Prostate gland (tissue), 2 donors: ENCODE measurements at regions not wholly inside any gene's neighbourhood (a gene's known extent, or its start where the extent isn't known, plus 50 kb on each side); places are given as distances from the start of the nearest gene placed in this dataset.

Source experiments
- POLR2AphosphoS5 ChIP-seq: sonication (generic); formaldehyde crosslinking; IDR thresholded peaks from one replicate; pipeline ENCODE4 v1.6.1; 2017; ENCODE audit warnings: antibody characterized with exemption
- TF ChIP-seq, protein P1 (sequence below), 4 experiments: fragments of 200-600 bp in 2 of 4; fragments of 450-650 bp in 2 of 4; sonication (generic) in 2 of 4; IDR thresholded peaks; 1 replicate in 3 of 4; 2 replicates in 1 of 4; pipeline ENCODE4 v1.5.1; 2016 to 2019; ENCODE audit warnings: antibody characterized with exemption in 4 of 4, mild to moderate bottlenecking in 2 of 4, moderate library complexity in 2 of 4

GRCh38 chr9:129266536-129266935, 88.5 kb upstream of the IER5L start:
- TF ChIP-seq, protein P1, sequence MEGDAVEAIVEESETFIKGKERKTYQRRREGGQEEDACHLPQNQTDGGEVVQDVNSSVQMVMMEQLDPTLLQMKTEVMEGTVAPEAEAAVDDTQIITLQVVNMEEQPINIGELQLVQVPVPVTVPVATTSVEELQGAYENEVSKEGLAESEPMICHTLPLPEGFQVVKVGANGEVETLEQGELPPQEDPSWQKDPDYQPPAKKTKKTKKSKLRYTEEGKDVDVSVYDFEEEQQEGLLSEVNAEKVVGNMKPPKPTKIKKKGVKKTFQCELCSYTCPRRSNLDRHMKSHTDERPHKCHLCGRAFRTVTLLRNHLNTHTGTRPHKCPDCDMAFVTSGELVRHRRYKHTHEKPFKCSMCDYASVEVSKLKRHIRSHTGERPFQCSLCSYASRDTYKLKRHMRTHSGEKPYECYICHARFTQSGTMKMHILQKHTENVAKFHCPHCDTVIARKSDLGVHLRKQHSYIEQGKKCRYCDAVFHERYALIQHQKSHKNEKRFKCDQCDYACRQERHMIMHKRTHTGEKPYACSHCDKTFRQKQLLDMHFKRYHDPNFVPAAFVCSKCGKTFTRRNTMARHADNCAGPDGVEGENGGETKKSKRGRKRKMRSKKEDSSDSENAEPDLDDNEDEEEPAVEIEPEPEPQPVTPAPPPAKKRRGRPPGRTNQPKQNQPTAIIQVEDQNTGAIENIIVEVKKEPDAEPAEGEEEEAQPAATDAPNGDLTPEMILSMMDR (IDR thresholded peaks at IDR 0.05) = no peak
- no peak for TF ChIP-seq POLR2AphosphoS5
